AG04450 (cell line): ENCODE measurements at regions not wholly inside any gene's neighbourhood (a gene's known extent, or its start where the extent isn't known, plus 50 kb on each side); places are given as distances from the start of the nearest gene placed in this dataset.

ENCODE experiments used
- CTCF ChIA-PET: fragments of 300-600, 350-600 bp; formaldehyde crosslinking; extraction: SDS; loops from one replicate; lab custom pipeline; 2022; ENCODE audit warnings: antibody characterized with exemption, inconsistent platforms; lab: Charles Lee
- POLR2A ChIA-PET: fragments of 350-600 bp; formaldehyde crosslinking; extraction: SDS; loops from one replicate; lab custom pipeline; 2021; ENCODE audit warnings: antibody characterized with exemption, inconsistent platforms; lab: Yijun Ruan, JAX
- DNase-seq: peaks from one replicate; pipeline ENCODE4 v3.0.0-alpha.2; 2011; ENCODE audit warnings: low read depth, low spot score
- H3K27ac ChIP-seq: one replicate; pipeline ENCODE4 v1.5.1; 2012; ENCODE audit warnings: low read depth, low read length, control low read depth
- H3K27me3 ChIP-seq: one replicate; pipeline ENCODE4 v1.6.0; 2012; ENCODE audit warnings: low read length; ENCODE audit not compliant: control insufficient read depth, insufficient read depth
- H3K4me3 ChIP-seq: 2 replicates; pipeline ENCODE4 v1.5.1; 2011; ENCODE audit warnings: mild to moderate bottlenecking, low read depth, low read length, control low read depth
- H3K9me3 ChIP-seq: 2 replicates; pipeline ENCODE4 v1.5.1; 2012; ENCODE audit warnings: low read length; ENCODE audit not compliant: control insufficient read depth, insufficient read depth
- TF ChIP-seq, protein P1 (sequence below): IDR thresholded peaks from 2 replicates; pipeline ENCODE4 v1.5.1; 2011; ENCODE audit warnings: low read depth, low read length, control low read depth, inconsistent platforms

DNA sequence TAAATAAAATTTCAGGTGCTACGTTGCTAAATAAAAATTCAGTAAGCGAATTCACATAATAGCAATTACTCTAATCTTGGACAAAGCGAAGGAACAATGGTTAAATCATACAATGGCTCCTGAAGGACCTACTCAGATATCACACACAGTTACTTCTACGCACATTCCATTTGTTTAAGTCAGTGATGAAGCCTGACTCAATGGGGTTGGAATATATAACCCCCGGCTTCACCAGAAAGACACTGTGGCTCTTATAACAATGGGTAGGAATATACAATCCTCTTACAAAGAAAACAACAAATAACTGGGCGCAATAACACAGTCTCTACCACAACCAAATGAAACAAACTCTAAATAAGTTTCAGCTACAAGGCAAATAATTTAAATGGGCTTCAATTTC, 349.5 kb downstream of the IRS1 start:
- Histone ChIP-seq H3K4me3 (no peak overlapping the region), H3K9me3 (peaks cover 12% of the 10 kb centered on the region; the same call in 1 of the 2 replicates), H3K27ac (no peak overlapping the region), H3K27me3 (no peaks in the 10 kb centered on the region)
- POLR2A ChIA-PET = no interaction called here
- TF ChIP-seq, protein P1, sequence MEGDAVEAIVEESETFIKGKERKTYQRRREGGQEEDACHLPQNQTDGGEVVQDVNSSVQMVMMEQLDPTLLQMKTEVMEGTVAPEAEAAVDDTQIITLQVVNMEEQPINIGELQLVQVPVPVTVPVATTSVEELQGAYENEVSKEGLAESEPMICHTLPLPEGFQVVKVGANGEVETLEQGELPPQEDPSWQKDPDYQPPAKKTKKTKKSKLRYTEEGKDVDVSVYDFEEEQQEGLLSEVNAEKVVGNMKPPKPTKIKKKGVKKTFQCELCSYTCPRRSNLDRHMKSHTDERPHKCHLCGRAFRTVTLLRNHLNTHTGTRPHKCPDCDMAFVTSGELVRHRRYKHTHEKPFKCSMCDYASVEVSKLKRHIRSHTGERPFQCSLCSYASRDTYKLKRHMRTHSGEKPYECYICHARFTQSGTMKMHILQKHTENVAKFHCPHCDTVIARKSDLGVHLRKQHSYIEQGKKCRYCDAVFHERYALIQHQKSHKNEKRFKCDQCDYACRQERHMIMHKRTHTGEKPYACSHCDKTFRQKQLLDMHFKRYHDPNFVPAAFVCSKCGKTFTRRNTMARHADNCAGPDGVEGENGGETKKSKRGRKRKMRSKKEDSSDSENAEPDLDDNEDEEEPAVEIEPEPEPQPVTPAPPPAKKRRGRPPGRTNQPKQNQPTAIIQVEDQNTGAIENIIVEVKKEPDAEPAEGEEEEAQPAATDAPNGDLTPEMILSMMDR = no peak
- no peak for DNase-seq
- CTCF ChIA-PET = no interaction called here

GRCh38 chr2:226447338-226448300, 352.0 kb downstream of the IRS1 start:
- DNase-seq = no peak

DNA sequence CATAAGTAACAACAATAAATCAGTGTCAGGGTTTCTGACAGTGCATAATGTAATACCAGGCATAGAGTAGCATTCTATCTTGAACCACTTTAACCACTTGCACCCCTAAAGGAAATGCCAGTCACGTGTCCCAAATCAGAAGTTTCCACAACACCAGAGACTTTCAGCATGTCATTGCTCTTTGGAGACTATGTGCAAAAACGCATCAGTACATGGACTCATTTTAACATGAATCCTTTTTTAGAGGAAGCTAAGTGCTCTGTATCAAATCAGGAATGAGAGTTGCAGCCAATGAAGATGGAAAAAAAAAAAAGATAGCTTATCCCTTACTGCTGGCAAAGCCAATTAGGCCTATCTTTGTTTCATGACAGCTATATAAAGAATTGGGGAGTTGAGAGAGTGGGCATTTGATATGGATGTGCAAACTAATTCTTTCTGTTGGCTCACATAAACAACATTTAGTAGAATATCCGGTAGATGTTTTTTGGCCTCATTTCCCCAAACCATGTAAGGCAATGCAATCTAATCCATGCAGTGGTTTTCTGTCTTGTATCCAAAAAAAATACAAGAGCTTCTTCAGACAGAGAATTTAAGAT, 353.1 kb downstream of the IRS1 start:
- Histone ChIP-seq H3K9me3 (no peaks in the 10 kb centered on the region), H3K27me3 (no peaks in the 10 kb centered on the region), H3K4me3 (no peak overlapping the region), H3K27ac (no peak overlapping the region)
- POLR2A ChIA-PET = interaction anchor here (0.6 to 1.7 kb wide), 5 partner anchors 19 to 349 kb away, joined by 3 to 16 read pairs (median 5); no protein-coding TSS in a partner anchor
- TF ChIP-seq, protein P1 = no peak
- DNase-seq = no peak
- CTCF ChIA-PET = interaction anchor here (0.7 to 1.1 kb wide), 4 partner anchors 16 to 1796 kb away, joined by 3 read pairs; no protein-coding TSS in a partner anchor

More at GRCh38 chr2:226447338-226448300, 352.0 kb downstream of the IRS1 start:
- CTCF ChIA-PET = interaction anchor here (0.7 kb wide), 1 partner anchor 1798 kb away, joined by 3 read pairs; no protein-coding TSS in a partner anchor
- no peak overlapping the region for H3K27ac ChIP-seq
- H3K27me3 ChIP-seq = no peaks in the 10 kb centered on the region
- TF ChIP-seq, protein P1 = no peak
- POLR2A ChIA-PET = interaction anchor here (0.6 to 1.7 kb wide), 5 partner anchors 20 to 348 kb away, joined by 3 to 16 read pairs (median 5); no protein-coding TSS in a partner anchor
- no peak overlapping the region for H3K4me3 ChIP-seq
- no peaks in the 10 kb centered on the region for H3K9me3 ChIP-seq

DNA sequence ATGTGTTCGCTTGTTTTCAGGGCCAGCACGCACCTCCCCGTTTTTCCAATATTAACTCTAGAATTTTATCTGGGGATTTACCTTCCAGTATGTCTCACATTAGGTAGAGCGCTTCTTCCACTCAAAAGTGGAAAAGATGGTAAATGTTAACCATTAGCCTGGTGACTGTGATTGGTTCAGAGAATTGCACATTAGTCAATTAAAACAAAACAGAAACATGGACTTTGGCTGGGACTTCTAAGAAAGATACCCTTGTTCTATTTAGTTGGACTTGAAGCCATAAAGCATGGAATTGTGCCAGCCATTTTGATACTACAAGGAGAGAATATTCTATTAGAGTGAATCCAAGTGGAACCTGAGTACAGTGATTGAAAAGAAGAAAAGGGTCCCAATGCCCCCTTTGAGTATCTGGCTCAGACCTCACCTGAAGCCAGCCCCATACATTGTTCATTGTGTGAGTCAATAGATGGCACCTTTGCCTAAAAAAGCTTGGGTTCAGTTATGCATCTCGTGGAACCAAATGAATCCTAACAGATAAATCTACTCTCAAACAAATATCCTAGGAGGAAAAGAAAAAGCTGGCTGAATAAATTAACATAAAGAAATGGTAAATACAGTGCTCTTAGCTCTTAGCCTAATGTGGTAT, 354.3 kb downstream of the IRS1 start:
- POLR2A ChIA-PET = no interaction called here
- CTCF ChIA-PET = interaction anchor here (0.7 to 1.1 kb wide), 2 partner anchors 15 to 556 kb away, joined by 3 read pairs; no protein-coding TSS in a partner anchor

More for the DNA sequence above, 354.3 kb downstream of the IRS1 start:
- TF ChIP-seq, protein P1 = no peak
- DNase-seq = no peak
- no peaks in the 10 kb centered on the region for H3K9me3 ChIP-seq
- H3K27me3 ChIP-seq = no peaks in the 10 kb centered on the region
- H3K4me3 ChIP-seq = no peak overlapping the region
- H3K27ac ChIP-seq = no peak overlapping the region
